Uterus (tissue), 3 donors: ENCODE measurements at regions not wholly inside any gene's neighbourhood (a gene's known extent, or its start where the extent isn't known, plus 50 kb on each side); places are given as distances from the start of the nearest gene placed in this dataset.

ENCODE experiments used
- DNase-seq, 2 donors: peaks; one replicate each; pipeline ENCODE4 v3.0.0-alpha.2; 2019 to 2020
- H3K27ac ChIP-seq, 2 donors: fragments of 200-600 bp; sonication (generic); 1 replicate in 1 of 2; 2 replicates in 1 of 2; pipeline ENCODE4 v1.5.1; 2016 to 2018
- H3K27me3 ChIP-seq, 2 donors: fragments of 200-600 bp; sonication (generic); one replicate each; pipeline ENCODE4 v1.5.1; 2018 to 2019; ENCODE audit warnings: control low read depth in 1 of 2
- H3K36me3 ChIP-seq, 2 donors: fragments of 200-600 bp; sonication (generic); one replicate each; pipeline ENCODE4 v1.5.1; 2019; ENCODE audit warnings: control low read depth in 1 of 2
- H3K4me1 ChIP-seq, 2 donors: fragments of 200-600 bp; sonication (generic); one replicate each; pipeline ENCODE4 v1.5.1; 2018 to 2019; ENCODE audit warnings: control low read depth in 1 of 2
- H3K4me3 ChIP-seq, 2 donors: fragments of 200-600 bp; sonication (generic); 1 replicate in 1 of 2; 2 replicates in 1 of 2; pipeline ENCODE4 v1.5.1; 2018 to 2019; ENCODE audit warnings: mild to moderate bottlenecking in 1 of 2
- H3K9me3 ChIP-seq, 2 donors: fragments of 200-600 bp; sonication (generic); one replicate each; pipeline ENCODE4 v1.5.1; 2019; ENCODE audit warnings: control low read depth in 1 of 2
- POLR2A ChIP-seq, 2 donors: fragments of 450-650 bp; IDR thresholded peaks; one replicate each; pipeline ENCODE4 v1.6.1; 2016; ENCODE audit warnings: antibody characterized with exemption in 2 of 2, mild to moderate bottlenecking in 1 of 2, moderate library complexity in 1 of 2
- intact Hi-C: fragments of 100-400 bp; cut with DNase I; formaldehyde crosslinking; loops from one replicate; pipeline ENCODE4 v1.15.1; 2023; ENCODE audit warnings: low total_unique reads
- TF ChIP-seq, protein P1 (sequence below), 4 experiments: fragments of 200-600 bp in 2 of 4; fragments of 450-650 bp in 2 of 4; sonication (generic) in 2 of 4; IDR thresholded peaks; one replicate each; pipeline ENCODE4 v1.5.1; 2016 to 2019; ENCODE audit warnings: antibody characterized with exemption in 4 of 4, mild to moderate bottlenecking in 2 of 4, moderate library complexity in 1 of 4
- donor health status: DM: yes; HTN: yes; CAD: no.

GRCh38 chr7:52091101-52091500 is 774.5 kb upstream of the COBL start:
- no peak for DNase-seq
- Histone ChIP-seq H3K9me3 (no peaks in the 10 kb centered on the region), H3K27me3 (no peaks in the 10 kb centered on the region), H3K4me3 (no peak overlapping the region), H3K36me3 (no peaks in the 10 kb centered on the region), H3K4me1 (no peaks in the 10 kb centered on the region), H3K27ac (no peak overlapping the region)
- TF ChIP-seq POLR2A (IDR thresholded peaks at IDR 0.05), result no peak
- TF ChIP-seq, protein P1, sequence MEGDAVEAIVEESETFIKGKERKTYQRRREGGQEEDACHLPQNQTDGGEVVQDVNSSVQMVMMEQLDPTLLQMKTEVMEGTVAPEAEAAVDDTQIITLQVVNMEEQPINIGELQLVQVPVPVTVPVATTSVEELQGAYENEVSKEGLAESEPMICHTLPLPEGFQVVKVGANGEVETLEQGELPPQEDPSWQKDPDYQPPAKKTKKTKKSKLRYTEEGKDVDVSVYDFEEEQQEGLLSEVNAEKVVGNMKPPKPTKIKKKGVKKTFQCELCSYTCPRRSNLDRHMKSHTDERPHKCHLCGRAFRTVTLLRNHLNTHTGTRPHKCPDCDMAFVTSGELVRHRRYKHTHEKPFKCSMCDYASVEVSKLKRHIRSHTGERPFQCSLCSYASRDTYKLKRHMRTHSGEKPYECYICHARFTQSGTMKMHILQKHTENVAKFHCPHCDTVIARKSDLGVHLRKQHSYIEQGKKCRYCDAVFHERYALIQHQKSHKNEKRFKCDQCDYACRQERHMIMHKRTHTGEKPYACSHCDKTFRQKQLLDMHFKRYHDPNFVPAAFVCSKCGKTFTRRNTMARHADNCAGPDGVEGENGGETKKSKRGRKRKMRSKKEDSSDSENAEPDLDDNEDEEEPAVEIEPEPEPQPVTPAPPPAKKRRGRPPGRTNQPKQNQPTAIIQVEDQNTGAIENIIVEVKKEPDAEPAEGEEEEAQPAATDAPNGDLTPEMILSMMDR (IDR thresholded peaks at IDR 0.05), result no peak
- intact Hi-C loops, result no loop called here

DNA sequence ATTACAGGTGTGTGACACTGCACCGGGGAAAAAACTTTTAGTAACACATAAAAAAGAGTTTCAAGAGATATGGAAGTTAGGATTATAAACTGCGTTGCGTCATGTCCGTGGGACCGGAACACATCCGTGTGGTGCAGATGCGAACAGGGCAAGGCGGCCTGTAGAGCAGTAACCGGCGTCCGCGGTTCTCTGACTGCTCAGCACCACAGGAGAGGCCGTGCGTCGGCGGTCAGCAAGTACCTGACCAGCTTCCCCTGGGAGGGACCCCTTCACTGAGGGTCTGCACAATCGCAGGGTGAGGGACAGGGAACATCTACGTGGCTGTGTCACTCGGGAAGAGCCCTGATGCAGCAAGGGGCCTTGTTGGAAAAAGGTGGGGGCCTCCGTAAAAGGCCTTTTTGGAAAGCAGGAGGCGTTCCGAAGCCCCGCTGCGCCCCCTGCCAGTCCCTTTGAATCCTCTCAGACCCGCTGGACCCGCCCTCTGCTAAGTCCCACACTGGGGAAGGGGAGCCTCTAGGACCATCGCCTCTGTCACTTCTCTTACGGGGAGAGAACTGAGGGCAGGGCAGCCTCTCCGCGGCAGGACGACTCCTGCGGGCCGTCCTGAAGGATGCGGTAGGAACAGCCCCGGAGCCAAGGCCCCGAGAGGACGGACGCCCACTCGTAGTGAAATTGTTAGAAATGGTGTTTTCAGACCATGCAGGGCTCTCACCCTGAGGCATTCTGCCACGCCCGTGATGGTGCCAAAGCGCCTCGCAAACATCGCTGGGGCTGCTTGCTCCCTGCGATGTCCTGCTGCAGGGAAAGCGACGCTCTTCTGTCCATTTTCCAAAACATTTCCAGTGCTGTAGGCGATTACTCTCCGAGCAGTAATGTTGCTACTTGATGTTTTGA is 771.6 kb upstream of the COBL start:
- Histone ChIP-seq H3K4me3 (no peak overlapping the region), H3K4me1 (no peaks in the 10 kb centered on the region), H3K27me3 (no peaks in the 10 kb centered on the region), H3K36me3 (no peaks in the 10 kb centered on the region), H3K27ac (no peak overlapping the region), H3K9me3 (no peaks in the 10 kb centered on the region)
- no peak for DNase-seq
- intact Hi-C loops, result no loop called here
- no peak for TF ChIP-seq POLR2A (IDR thresholded peaks at IDR 0.05)
- TF ChIP-seq, protein P1 (IDR thresholded peaks at IDR 0.05), result no peak

DNA sequence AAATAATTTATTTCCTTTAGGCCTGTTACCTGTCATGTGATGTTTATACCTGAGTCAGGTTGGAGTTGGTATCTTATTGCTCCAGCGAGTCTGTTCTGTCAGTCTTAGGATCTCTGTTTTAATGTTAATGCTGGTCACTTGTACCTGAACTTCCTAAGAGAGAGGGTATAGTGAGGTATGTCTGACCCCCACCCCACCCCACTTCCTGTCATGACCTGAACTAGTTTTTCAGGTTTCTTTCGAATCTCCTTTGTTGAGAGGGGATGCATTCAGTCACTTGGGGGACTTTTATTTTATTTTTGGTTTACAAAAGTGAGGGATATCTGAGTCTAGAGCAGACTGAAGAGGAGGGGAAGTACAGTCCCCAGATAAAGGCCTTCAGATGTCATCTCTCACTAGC is 769.0 kb upstream of the COBL start:
- H3K9me3 ChIP-seq, result no peaks in the 10 kb centered on the region
- no peak overlapping the region for H3K4me3 ChIP-seq
- H3K27ac ChIP-seq, result no peak overlapping the region
- H3K36me3 ChIP-seq, result no peaks in the 10 kb centered on the region
- intact Hi-C loops, result no loop called here
- no peak for DNase-seq
- no peaks in the 10 kb centered on the region for H3K27me3 ChIP-seq
- TF ChIP-seq, protein P1 (IDR thresholded peaks at IDR 0.05), result no peak
- no peak for TF ChIP-seq POLR2A (IDR thresholded peaks at IDR 0.05)
- H3K4me1 ChIP-seq, result no peaks in the 10 kb centered on the region

GRCh38 chr7:52080493-52080892 is 763.9 kb upstream of the COBL start:
- Histone ChIP-seq H3K27ac (no peak overlapping the region), H3K4me1 (no peaks in the 10 kb centered on the region), H3K27me3 (no peaks in the 10 kb centered on the region), H3K9me3 (no peaks in the 10 kb centered on the region), H3K36me3 (no peaks in the 10 kb centered on the region), H3K4me3 (no peak overlapping the region)
- DNase-seq, result no peak
- intact Hi-C loops, result no loop called here
- TF ChIP-seq POLR2A (IDR thresholded peaks at IDR 0.05), result no peak
- TF ChIP-seq, protein P1 (IDR thresholded peaks at IDR 0.05), result no peak

DNA sequence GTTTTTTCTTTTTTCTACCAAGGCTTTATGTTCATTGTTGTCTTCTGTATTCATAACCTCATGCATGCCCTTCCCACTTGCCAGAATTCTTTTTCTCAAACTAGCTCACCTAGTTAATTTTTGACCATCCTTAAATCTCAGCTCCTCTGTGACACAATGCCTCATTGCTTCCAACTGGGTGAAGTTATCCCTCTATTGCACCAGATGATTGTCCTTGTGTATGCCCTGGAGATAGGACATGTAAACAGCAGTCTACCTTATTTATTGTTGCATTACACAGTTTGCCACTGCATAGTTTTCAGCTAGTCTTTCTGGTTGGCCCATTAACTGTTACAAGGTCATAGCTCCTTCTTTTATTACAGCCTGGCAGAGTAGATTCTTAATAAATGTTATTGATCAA is 763.1 kb upstream of the COBL start:
- no peak for TF ChIP-seq POLR2A (IDR thresholded peaks at IDR 0.05)
- TF ChIP-seq, protein P1 (IDR thresholded peaks at IDR 0.05), result no peak
- Histone ChIP-seq H3K36me3 (no peaks in the 10 kb centered on the region), H3K4me3 (no peak overlapping the region), H3K9me3 (no peaks in the 10 kb centered on the region), H3K4me1 (no peaks in the 10 kb centered on the region), H3K27me3 (no peaks in the 10 kb centered on the region), H3K27ac (no peak overlapping the region)
- intact Hi-C loops, result no loop called here
- no peak for DNase-seq
